HS-5 (cell line): ENCODE measurements at regions not wholly inside any gene's neighbourhood (a gene's known extent, or its start where the extent isn't known, plus 50 kb on each side); places are given as distances from the start of the nearest gene placed in this dataset.
"Not testable (repeated sequence)": the region's sequence is repeated elsewhere in the genome, so short reads cannot be mapped to it uniquely, and the experiment has no call there.

Source experiments
- DNase-seq: peaks from one replicate; pipeline ENCODE4 v3.0.0-alpha.2; 2012; ENCODE audit warnings: low read depth

DNA sequence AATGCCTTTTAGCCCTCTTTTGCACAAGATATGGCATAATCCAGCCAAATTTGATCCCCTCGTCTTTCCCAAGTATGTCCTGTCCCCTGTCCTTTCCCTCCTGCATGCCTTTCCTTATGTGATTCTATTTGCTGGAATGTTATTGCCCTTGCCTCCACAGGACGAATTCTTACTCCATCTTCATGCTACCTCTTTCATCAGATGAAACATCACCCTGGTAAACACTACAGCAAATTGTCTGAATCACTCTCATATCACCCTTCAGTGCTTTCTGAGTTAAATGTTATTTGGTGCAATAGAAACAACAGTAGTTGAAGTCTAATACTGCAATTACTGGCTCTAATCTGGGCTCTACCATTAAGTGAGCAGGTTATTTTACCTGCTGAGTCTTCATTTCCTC is 52.2 kb upstream of the FAT1 start:
- no peak for DNase-seq

DNA sequence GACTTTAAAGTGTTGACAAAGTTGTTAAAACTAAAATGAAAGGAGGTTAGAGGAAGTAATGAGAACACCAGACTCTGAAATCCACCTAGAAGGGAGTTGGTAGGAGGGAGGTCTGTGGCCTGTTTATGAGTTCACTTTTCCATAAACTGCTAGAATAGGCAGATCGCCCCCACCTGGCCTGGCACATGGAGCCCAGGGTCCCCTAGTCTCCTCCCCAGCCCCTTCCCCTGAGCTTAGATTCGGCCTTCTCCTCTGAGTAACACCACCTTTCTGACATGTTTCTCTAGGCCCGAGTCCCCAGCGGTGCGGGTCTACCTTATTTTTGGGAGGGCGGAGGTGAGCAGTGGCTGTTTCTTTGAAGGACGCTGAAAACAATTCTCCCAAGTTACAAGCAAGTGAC is 54.5 kb upstream of the FAT1 start:
- no peak for DNase-seq

DNA sequence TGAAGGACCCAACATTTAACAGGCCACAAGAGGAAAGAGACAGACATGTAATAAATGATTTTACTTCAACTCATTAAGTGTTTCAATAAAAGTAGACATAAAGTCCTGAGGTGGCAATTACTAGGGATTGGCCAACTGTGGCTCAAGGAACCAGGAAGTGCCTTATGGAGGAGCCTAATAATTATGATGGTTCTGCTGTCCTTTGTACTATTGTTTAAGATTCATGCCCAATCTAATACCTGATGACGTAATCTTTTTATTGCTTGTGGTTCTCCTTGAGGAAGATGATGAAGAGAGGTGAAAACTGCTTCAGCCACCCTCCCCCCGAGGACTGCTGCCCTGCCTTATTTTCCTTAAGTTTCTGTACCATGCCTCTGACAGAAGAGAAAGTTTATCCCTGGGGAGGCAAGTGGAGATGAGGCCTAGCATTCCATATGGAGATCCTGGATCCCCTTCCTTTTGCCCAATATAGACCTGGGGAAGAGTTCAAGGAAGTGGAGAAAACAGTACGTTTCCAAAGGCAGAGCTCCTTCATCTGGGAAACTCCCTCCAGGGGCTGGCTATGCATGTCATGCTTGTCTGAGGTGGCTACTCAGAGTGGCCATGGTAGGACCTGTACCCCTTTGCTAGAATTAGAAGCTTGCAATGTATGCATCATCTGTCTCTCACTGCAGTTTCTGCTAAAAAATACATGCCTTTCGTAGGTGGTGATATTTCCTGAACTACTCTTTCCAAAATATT is 56.8 kb upstream of the FAT1 start:
- DNase-seq: no peak

- no peak for DNase-seq
Measured at GRCh38 chr4:186781032-186781917, 57.6 kb upstream of the FAT1 start.

GRCh38 chr4:186782302-186782701 is 58.6 kb upstream of the FAT1 start:
- DNase-seq: no peak

GRCh38 chr4:186787536-186787935 is 63.9 kb upstream of the FAT1 start:
- no peak for DNase-seq

- DNase-seq: no peak
Measured at GRCh38 chr4:186789651-186790050, 66.0 kb upstream of the FAT1 start.

GRCh38 chr4:186790630-186791029 is 67.0 kb upstream of the FAT1 start:
- DNase-seq: no peak

- DNase-seq: no peak
Measured at GRCh38 chr4:186792728-186793366, 69.2 kb upstream of the FAT1 start.

DNA sequence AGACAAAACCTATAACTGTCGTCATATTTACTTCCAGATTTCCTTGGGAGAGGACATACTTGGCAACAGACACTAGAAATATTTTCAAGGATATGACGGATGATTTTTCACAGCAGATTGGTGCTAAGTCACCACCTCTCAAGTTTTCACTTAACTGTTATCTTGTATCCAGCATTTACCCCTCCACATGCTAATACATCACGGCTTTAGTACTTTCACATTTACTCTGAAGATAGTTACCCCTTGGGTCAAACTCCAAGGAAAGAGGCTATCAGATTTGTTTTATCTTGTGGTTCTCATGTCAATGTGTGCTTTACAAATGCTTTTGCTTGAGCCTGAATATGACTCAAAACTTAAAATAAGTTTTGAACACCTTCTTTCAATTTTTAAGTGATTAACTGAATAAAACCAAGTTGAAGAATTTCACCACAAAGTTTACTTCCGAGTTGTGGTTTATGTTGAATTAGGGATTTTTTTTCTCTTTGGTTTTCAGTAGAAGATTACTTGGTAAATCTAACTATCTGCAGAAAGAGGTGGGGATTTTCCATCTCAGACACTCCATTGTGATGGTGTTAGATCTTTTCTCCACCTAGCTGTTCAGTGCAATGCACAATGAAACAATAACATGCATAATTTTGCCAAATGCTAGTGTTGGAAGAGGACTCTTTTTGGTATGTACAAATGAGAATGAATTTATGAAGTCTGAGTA is 75.4 kb upstream of the FAT1 start:
- no peak for DNase-seq

DNA sequence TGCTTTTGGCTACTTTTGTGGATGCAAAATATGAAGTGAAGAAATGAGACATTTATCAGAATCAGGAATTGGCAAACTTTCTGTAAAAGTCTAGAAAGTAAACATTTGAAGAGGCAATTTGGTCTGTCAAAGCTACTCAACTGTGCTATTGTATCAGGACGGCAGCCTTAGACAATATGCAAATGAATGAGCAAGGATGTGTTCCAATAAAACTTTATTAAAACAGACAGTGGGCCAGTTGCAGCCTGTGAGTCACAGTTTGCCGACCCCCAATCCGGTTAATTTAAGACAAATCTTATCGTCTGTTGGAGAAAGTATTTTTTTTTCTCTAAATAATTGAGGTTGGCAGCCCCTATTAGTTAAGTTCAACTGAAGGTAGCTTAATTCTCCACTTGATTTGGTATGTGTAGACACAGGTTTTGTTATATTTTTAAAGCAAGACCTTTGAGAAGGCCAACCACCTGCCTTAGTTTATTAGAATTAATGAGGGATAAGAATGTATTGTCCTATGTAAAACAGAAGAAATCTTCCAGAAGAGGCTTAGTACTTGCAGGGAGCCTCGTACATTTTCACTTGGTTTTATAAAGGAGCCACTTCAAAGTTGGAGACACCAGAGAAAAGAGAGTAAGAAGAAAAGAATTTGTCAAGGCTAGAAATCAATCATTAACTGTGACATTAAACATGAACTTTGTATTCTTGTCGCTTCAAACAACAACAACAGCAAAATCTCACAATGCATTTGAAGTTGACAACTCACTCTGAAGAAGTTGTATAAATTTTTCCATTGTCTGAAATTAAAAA is 81.6 kb upstream of the FAT1 start:
- DNase-seq: no peak

DNA sequence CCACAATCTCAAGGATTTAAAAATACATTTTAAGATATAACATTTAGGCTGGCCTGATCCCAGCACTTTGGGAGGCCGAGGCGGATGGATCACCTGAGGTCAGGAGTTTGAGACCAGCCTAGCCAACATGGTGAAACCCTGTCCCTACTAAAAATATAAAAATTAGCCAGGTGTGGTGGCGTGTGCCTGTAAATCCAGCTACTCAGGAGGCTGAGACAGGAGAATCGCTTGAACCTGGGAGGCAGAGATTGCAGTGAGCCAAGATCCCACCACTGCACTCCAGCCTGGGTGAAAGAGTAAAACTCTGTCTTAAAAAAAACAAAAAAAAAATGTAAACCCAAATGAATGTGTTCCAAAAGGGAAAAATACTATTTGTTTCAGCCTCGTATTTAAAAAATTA is 82.3 kb upstream of the FAT1 start:
- not testable (repeated sequence) for DNase-seq

- DNase-seq: no peak
Measured at GRCh38 chr4:186806679-186807421, 83.2 kb upstream of the FAT1 start.

DNA sequence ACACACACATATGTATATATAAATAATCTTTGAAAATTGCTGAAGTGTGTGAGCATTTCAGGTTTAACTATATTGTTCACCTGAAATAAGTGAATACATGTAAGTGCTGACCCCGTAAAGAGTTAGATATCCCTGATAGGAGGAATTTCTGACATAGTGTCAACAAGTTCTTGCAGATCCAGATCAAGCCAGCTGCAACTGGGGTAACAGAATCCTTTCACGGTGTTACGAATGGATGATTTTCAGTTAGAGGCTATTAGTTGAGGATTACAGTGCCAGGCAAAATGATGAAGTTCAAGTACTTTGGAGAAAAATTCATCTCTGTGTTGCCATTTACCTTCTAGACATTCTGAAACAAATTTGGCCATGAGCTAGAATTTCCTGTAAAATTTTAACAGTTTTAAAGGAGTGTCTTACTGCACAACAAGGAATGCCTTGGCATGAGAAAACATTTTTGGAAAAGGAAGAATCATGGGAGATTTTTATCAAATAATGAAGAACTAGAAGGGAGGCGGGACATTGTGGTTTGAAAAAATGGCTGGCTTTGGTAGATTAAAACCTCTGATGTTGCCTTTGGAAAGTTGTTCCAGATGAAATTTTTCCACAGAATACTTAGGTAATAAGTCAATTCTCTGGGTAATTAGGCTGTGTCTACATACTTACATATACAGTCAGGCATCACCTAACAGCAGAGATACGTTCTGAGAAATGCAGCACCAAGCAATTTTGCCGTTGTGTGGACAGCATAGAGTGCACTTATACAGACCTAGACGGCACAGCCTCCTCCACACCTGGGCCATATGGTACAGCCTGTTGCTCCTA is 84.4 kb upstream of the FAT1 start:
- no peak for DNase-seq

DNA sequence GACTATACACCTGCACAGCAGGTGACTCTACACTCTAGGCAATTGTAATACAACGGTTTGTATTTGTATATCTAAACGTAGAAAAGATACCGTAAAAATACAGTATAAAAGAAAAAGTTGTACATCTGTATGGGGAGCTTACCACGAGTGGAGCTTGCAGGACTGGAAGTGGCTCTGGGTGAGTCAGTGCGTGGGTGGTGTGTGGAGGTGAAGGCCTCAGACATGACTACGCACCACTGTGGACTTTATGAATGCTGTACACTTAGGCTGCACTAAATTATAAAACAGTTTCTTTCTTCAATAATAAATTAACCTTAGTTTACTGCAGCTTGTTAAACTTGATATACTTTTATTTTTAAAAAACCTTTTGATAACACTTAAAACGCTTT is 85.0 kb upstream of the FAT1 start:
- peak; percentile 6 for DNase-seq

- DNase-seq: no peak
Measured at GRCh38 chr4:186809070-186809469, 85.4 kb upstream of the FAT1 start.

- DNase-seq: no peak
Measured at GRCh38 chr4:186810613-186811150, 87.0 kb upstream of the FAT1 start.

- no peak for DNase-seq
Measured at GRCh38 chr4:186812592-186812991, 88.9 kb upstream of the FAT1 start.

DNA sequence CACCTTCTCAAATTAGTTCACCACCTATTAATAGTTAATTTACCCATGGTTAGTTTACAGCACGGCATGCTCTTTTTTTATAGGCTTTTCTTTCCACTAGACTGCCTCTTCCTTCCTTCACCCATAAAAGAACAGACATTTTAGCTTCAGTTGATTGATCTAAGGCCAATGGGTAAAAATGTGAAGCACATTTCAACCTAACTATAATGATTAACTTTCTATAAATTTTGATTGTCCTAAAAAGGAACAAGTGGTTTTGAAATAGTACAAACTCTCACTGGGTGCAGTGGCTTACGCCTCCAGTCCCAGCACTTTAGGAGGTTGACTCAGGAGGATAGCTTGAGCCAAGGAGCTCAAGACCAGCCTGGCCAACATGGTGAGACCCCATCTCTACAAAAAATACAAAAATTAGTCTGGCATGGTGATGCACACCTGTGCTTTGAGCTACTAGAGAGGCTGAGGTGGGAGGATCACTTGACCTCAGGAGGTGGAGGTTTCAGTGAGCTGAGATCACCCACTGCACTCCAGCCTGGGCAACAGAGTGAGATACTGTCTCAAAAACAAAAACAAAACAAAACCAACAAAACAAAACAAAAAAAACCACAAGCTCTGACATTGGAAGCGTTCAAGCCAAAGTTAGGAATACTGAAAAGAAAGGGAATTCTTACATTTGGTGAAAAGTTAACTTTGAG is 89.9 kb upstream of the FAT1 start:
- DNase-seq: no peak
